GM18870 (cell line): ENCODE measurements at regions not wholly inside any gene's neighbourhood (a gene's known extent, or its start where the extent isn't known, plus 50 kb on each side); places are given as distances from the start of the nearest gene placed in this dataset.

ENCODE experiments used
- ATAC-seq: cut with Tn5 transposase; IDR thresholded peaks from one replicate; pipeline ENCODE4 v1.9.1; 2021; ENCODE audit warnings: moderate library complexity; ENCODE audit not compliant: unreplicated experiment

DNA sequence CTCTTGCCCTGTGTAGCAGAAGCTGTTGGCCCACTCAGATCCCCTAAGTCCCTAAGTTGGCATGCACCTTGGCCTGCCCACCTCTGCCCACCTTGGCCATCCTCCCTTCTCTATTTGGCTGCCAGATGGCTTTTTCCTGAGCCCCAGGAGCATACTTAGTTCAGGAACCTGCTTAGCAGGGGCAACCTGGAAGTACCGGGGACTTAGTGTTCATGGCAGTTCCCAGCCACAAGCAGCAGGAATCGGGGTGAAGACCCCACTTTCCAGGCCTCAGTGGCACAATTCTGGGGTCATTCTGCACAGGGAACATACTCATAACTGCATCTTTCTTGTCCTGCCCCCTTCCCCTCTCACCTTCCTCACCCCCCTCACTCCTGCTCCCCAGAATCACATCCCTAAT, 158.0 kb upstream of the PMEPA1 start:
- ATAC-seq: no peak

DNA sequence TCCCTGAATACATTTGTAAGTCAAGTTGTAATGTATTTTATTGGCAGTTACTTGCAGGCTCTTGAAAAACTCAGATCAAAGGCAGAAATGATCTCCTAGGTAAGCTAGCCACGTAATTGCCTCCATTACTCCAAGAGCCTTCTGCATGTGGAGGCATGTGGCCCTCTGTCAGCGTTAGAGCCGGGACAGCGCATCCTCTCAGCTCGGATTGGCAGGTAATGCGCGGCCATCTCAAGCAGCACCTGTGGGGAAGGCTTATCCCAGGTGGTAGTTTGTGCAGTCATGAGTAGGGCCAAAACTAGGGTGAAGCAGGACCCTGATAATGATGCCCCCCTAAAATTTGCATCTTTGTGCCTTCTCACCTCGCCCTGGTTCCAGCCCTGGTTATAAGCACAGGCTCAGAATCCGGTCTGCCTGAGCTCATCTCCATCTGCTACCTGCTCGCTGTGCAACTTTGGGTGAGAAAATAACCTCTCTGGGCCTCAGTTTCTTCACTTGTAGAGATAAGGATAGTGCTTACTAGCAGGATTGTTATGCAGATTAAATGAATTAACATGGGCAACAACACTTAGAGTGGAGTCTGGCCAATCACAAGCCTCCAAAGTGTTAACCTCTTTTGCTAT, 157.5 kb upstream of the PMEPA1 start:
- ATAC-seq: no peak

- no peak for ATAC-seq
Measured at GRCh38 chr20:57866250-57867106, 156.7 kb upstream of the PMEPA1 start.

DNA sequence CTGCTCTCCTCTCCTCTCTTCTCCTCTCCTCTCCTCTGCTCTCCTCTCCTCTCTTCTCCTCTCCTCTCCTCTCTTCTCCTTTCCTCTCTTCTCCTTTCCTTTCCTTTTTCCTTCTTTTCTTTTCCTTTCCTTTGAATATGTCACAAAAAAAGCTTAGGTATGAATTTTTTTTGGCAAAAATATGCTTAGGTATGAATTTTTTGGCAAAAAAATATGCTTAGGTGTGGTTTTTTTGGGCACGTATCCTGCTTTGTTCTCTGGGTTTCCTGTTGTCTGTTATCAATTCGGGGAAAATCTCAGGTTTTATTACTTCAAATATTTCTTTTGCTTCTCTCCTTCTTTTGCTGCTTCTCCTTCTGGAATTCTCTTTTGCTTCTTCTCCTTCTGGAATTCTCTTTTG, 155.5 kb upstream of the PMEPA1 start:
- no peak for ATAC-seq

DNA sequence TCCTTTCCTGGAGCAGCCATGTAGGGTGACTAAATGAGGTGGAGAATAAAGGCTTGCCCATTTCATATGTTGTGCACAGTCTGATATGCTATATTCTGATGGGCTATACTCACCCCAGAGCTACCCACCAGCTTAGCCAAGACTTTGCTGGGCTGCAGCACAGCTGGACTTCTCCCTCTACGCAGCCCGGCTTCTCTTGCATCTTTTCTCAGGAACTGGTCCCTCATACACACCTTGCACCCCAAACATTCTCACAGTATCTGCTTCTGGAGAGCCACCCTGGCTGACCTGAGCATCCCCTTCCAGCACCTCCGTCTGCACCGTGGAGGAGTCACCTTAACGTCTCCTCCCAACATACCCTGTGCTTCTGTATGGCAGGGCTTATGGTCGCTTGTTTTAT, 150.8 kb upstream of the PMEPA1 start:
- ATAC-seq: no peak

GRCh38 chr20:57857969-57858368, 148.2 kb upstream of the PMEPA1 start:
- ATAC-seq: no peak

DNA sequence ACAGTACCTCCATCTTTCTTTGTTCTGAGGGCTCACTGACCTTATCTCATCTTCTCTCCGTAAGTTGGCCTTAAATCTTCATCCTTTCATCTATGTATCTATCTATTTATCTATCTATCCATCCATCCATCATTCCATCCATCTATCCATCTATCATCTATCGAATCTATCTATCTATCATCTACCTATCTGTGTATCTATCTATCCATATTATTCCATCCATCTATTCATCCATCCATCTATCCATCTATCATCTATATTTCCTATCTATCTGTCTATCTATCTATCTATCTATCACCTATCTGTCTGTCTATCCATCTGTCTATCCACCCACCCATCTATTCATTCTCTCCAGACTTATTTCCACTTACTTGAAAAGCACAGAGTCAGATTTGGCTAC, 147.3 kb upstream of the PMEPA1 start:
- ATAC-seq: no peak

DNA sequence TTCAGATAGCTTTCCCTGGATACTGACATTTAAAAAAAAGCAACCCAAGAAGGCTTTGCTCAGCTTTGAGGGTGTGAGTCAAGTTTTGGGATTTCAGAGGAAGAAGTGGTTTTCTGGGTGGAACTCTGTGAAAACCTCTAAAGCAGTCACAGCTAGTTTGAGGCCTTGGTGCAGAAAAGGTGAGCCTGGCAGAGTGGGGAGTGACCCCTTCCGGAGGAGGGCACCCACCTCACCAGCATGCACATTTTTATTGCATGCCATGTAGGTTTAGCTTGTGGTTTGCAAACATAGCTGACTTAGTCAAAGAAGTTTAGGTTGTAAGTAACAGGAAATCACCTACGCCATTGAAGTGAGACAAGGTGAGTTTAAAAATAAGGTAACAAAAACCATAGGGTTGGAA, 146.8 kb upstream of the PMEPA1 start:
- no peak for ATAC-seq

DNA sequence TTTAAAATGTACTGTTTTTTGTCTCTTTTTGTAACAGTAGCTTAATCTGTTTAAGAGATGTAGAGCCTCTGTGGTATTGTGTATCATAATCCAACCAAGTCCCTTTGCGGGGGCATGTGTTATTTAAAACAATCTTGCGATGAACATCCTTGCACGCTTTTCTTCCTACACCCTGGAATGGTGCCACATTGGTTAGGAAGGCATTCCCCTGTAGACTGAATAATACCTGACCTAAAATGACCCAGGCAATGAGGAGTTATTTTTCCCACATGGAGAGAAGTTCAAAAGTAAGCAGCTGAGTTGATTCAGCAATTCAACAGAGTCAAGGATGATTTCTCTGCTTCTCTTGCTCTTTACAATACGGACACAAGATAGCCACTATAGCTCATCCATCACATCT, 142.0 kb upstream of the PMEPA1 start:
- no peak for ATAC-seq

- ATAC-seq: no peak
Measured at GRCh38 chr20:57851025-57851682, 141.3 kb upstream of the PMEPA1 start.

GRCh38 chr20:57849521-57850215, 139.9 kb upstream of the PMEPA1 start:
- no peak for ATAC-seq

GRCh38 chr20:57849121-57849520, 139.3 kb upstream of the PMEPA1 start:
- ATAC-seq: no peak

DNA sequence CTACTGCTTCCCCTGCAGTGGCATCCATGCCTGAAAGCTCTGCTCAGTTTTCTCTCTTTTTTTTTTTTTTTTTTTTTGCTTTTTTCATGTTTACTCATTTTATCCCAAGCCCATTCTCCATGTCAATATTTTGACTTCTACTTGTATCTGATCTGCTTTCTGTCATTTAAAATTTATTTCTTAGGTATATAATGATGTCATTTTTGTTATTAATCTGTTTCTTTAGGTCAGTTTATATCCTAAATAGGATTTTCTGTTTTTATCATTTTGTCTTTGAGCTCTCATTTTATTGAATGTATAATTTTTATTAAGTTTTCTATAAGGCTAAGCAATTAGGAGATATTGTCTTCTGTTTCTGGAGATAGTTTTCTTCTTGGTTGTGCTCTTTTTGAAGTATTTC, 138.5 kb upstream of the PMEPA1 start:
- no peak for ATAC-seq

DNA sequence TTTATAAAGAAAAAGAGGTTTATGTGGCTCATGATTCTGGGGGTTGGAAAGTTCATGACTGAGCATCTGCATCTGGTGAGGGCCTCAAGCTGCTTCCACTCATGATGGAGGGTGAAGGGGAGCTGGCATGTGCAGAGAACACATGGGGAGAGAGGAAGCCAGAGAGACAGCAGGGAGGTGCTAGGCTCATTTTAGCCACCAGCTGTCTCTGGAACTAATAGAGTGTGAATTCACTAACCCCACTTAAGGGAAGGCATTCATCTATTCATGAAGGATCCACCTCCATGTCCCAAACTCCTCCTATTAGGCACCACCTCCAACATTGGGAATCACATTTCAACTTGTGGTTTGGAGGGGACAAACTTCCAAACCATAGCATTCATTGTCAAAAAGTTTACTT, 137.3 kb upstream of the PMEPA1 start:
- no peak for ATAC-seq

- no peak for ATAC-seq
Measured at GRCh38 chr20:57844626-57845596, 135.1 kb upstream of the PMEPA1 start.

DNA sequence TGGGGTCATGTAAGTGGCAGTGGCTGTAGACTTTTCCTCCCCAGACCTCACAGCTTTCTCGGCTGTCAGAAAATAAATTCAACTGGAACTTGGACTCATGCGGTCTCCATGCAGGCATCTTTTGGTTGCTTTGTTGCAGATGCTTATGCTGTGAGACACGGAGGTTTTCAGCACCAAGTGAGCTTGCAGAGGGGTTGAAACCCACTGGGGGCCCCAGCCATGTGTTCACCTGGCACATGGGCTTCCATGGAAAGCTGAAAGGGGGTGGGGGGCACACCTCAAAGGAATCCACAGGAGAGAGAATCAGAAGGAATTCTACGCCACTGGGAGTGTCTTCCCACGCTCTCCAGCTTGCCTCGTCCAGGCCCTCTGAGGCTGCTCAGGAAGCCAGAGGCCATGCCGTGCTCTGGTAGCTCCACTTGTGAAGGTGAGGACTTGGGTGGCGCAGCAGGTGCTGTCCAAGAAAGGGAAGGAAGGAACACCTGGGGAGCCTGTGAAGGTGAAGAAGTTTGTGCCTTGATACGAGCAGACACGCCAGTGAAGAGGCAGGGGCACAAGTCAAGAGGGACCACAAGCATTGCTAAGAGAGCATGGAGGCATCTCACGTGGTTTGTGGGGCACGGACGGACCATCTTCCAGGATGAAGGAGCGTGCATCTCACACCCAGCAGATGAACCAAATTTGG, 134.3 kb upstream of the PMEPA1 start:
- no peak for ATAC-seq

DNA sequence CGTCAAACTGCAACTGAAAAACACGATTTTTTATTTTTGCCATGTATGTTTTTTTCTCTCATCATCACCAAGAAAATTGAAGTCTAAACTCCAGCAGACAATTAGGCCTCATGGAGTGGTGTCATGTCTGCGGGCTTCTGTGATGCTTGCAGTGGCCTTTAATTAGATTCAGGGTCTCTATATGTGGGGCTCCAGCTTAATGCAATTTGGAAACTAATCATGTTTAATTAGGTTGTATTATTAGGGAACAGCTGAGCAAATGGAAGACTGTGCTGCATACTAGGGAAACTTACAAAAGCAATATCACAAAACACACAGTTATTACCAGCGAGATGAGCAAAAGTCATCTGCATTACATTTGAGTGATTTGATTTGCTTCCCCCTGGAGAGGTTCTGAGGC, 132.9 kb upstream of the PMEPA1 start:
- ATAC-seq: no peak

- ATAC-seq: no peak
Measured at GRCh38 chr20:57841297-57841866, 131.6 kb upstream of the PMEPA1 start.

DNA sequence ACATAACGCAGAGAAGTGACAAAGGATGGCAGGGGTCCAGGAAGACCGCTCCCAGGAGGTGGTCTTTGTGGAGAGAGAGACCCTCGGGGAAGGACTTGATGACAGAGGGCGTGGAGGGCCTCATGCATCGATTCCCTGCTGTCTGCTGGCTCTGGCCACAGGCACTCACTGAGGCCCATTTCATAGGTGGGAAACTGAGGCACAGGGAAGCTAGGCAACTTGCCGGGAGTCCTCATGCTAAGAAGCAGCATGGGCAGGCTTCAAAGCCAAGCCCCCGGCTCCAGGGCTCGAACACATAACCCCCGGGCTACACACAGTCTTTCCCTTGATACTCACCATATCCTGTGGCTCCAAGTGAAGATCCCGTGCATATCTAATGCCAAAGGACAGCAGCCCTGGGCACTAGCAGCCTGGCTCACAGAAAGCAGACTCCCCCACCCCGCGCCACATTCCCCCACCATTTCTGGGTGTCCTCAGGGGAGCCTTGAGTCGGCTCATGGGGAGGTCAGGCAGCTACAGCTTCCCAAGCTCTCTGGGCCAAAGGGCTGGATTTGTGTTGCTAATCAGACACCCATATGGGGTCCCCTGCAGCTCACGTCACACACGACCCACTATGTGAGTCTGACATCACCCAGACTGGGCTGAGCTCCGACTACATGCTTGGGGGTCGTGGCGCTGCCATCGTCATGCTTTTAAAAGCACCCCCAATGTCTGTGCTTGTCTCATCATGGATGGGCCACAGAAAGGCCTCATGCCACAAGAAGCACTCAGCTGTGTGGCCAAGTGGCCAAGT, 130.9 kb upstream of the PMEPA1 start:
- no peak for ATAC-seq
